Adrenal gland (tissue), 5 donors: ENCODE measurements at regions not wholly inside any gene's neighbourhood (a gene's known extent, or its start where the extent isn't known, plus 50 kb on each side); places are given as distances from the start of the nearest gene placed in this dataset.
"Not testable (repeated sequence)": the region's sequence is repeated elsewhere in the genome, so short reads cannot be mapped to it uniquely, and the experiment has no call there.

ENCODE experiments used
- POLR2A ChIP-seq, 2 donors: fragments of 450-650 bp; IDR thresholded peaks; one replicate each; pipeline ENCODE4 v1.6.1; 2017; ENCODE audit warnings: antibody characterized with exemption in 2 of 2, mild to moderate bottlenecking in 2 of 2, moderate library complexity in 1 of 2
- TF ChIP-seq, protein P1 (sequence below), 6 experiments: fragments of 450-650 bp in 4 of 6; fragments of 200-600 bp in 2 of 6; sonication (generic) in 1 of 6; IDR thresholded peaks; 1 replicate in 5 of 6; 2 replicates in 1 of 6; pipeline versions ENCODE4 v1.5.1 to v1.8.0; 2016 to 2021; ENCODE audit warnings: antibody characterized with exemption in 6 of 6, mild to moderate bottlenecking in 2 of 6, moderate library complexity in 1 of 6
- donor health status: DM: no; HTN: no; CAD: no.

- TF ChIP-seq, protein P1, sequence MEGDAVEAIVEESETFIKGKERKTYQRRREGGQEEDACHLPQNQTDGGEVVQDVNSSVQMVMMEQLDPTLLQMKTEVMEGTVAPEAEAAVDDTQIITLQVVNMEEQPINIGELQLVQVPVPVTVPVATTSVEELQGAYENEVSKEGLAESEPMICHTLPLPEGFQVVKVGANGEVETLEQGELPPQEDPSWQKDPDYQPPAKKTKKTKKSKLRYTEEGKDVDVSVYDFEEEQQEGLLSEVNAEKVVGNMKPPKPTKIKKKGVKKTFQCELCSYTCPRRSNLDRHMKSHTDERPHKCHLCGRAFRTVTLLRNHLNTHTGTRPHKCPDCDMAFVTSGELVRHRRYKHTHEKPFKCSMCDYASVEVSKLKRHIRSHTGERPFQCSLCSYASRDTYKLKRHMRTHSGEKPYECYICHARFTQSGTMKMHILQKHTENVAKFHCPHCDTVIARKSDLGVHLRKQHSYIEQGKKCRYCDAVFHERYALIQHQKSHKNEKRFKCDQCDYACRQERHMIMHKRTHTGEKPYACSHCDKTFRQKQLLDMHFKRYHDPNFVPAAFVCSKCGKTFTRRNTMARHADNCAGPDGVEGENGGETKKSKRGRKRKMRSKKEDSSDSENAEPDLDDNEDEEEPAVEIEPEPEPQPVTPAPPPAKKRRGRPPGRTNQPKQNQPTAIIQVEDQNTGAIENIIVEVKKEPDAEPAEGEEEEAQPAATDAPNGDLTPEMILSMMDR (IDR thresholded peaks at IDR 0.05), result not testable (repeated sequence)
- not testable (repeated sequence) for TF ChIP-seq POLR2A (IDR thresholded peaks at IDR 0.05)
Observed at GRCh38 chr1:194738843-194739242, 1552.4 kb upstream of the B3GALT2 start.
